HEK293 (cell line): ENCODE measurements at regions not wholly inside any gene's neighbourhood (a gene's known extent, or its start where the extent isn't known, plus 50 kb on each side); places are given as distances from the start of the nearest gene placed in this dataset.

Experiments used
- CTCF ChIA-PET: fragments of 350-600 bp; formaldehyde crosslinking; extraction: SDS; loops from one replicate; lab custom pipeline; 2021; ENCODE audit warnings: antibody characterized with exemption; lab: Yijun Ruan, JAX
- POLR2A ChIA-PET: fragments of 300-600 bp; formaldehyde crosslinking; extraction: SDS; loops from one replicate; lab custom pipeline; 2020; ENCODE audit warnings: antibody characterized with exemption, inconsistent platforms; lab: Yijun Ruan, JAX
- H3K27ac ChIP-seq: fragments of 200-500 bp; sonication (Bioruptor generic); 2 replicates; pipeline ENCODE4 v1.5.1; 2014; ENCODE audit warnings: low read depth, low read length, control low read depth, inconsistent platforms; ENCODE audit errors: extremely low read depth
- H3K36me3 ChIP-seq, 2 experiments: fragments of 200-500 bp in 1 of 2; sonication (Bioruptor generic) in 1 of 2; 1 replicate in 1 of 2; 2 replicates in 1 of 2; pipeline ENCODE4 v1.5.1; 2014 to 2017; ENCODE audit warnings: inconsistent platforms in 2 of 2, low read length in 2 of 2; ENCODE audit not compliant: control insufficient read depth in 2 of 2, insufficient read depth in 1 of 2
- H3K4me1 ChIP-seq: fragments of 200-500 bp; sonication (Bioruptor generic); 2 replicates; pipeline ENCODE4 v1.5.1; 2014; ENCODE audit warnings: mild to moderate bottlenecking, low read length, inconsistent platforms; ENCODE audit not compliant: control insufficient read depth, insufficient read depth
- H3K4me3 ChIP-seq: 2 replicates; pipeline ENCODE4 v1.5.1; 2011; ENCODE audit warnings: low read depth, mild to moderate bottlenecking, control low read depth, low read length, moderate library complexity
- H3K9me3 ChIP-seq: fragments of 200-500 bp; sonication (Bioruptor generic); 2 replicates; pipeline ENCODE4 v1.5.1; 2014; ENCODE audit warnings: low read depth, low read length, inconsistent platforms; ENCODE audit not compliant: control insufficient read depth, insufficient read depth
- MYNN ChIP-seq: fragments of 450-650 bp; formaldehyde crosslinking; IDR thresholded peaks from 2 replicates; pipeline ENCODE4 v1.5.1; 2016; ENCODE audit warnings: missing biosample characterization, missing genetic modification characterization, borderline replicate concordance
- PRDM1 ChIP-seq: fragments of 450-650 bp; formaldehyde crosslinking; IDR thresholded peaks from 2 replicates; pipeline ENCODE4; 2016; ENCODE audit warnings: missing biosample characterization, missing genetic modification characterization
- PRDM6 ChIP-seq: fragments of 450-650 bp; formaldehyde crosslinking; IDR thresholded peaks from 2 replicates; pipeline ENCODE4 v1.5.1; 2017; ENCODE audit warnings: missing biosample characterization, missing genetic modification characterization
- REST ChIP-seq: fragments of 450-650 bp; formaldehyde crosslinking; IDR thresholded peaks from 2 replicates; pipeline ENCODE4 v1.5.1; 2016; ENCODE audit warnings: missing biosample characterization, missing genetic modification characterization
- SCRT1 ChIP-seq: fragments of 450-650 bp; formaldehyde crosslinking; IDR thresholded peaks from 2 replicates; pipeline ENCODE4 v1.5.1; 2016; ENCODE audit warnings: missing biosample characterization, missing genetic modification characterization, borderline replicate concordance
- SCRT2 ChIP-seq: fragments of 450-650 bp; formaldehyde crosslinking; IDR thresholded peaks from 2 replicates; pipeline ENCODE4 v1.5.1; 2016; ENCODE audit warnings: missing biosample characterization, missing genetic modification characterization
- SETDB1 ChIP-seq: IDR thresholded peaks from one replicate; pipeline ENCODE4 v1.6.1; 2017; ENCODE audit warnings: mild to moderate bottlenecking, low read length, moderate library complexity, mixed read lengths; ENCODE audit not compliant: insufficient read length
- ZNF23 ChIP-seq: fragments of 450-650 bp; formaldehyde crosslinking; IDR thresholded peaks from 2 replicates; pipeline ENCODE4 v1.5.1; 2016; ENCODE audit warnings: missing biosample characterization, missing genetic modification characterization, borderline replicate concordance
- ZNF274 ChIP-seq, 2 experiments: fragments of 200-500 bp in 1 of 2; fragments of 450-650 bp in 1 of 2; sonication (Bioruptor generic) in 1 of 2; formaldehyde crosslinking in 1 of 2; IDR thresholded peaks; 2 replicates each; pipeline versions ENCODE4 v1.5.1 to v1.6.1; 2014 to 2016; ENCODE audit warnings: borderline replicate concordance in 1 of 2, inconsistent platforms in 1 of 2, low read length in 1 of 2, missing biosample characterization in 1 of 2, missing genetic modification characterization in 1 of 2
- ZNF513 ChIP-seq: fragments of 450-650 bp; IDR thresholded peaks from 2 replicates; pipeline ENCODE4 v1.5.1; 2018; ENCODE audit warnings: missing biosample characterization, missing genetic modification characterization
- ZNF571 ChIP-seq: fragments of 450-650 bp; formaldehyde crosslinking; IDR thresholded peaks from 2 replicates; pipeline ENCODE4 v1.5.0; 2017; ENCODE audit warnings: missing biosample characterization, missing genetic modification characterization
- ZNF654 ChIP-seq: fragments of 450-650 bp; formaldehyde crosslinking; IDR thresholded peaks from 2 replicates; pipeline ENCODE4 v1.5.1; 2016; ENCODE audit warnings: low read depth, missing biosample characterization, missing genetic modification characterization
- ZNF658 ChIP-seq: fragments of 450-650 bp; formaldehyde crosslinking; IDR thresholded peaks from 2 replicates; pipeline ENCODE4; 2016; ENCODE audit warnings: missing biosample characterization, missing genetic modification characterization
- ZNF664 ChIP-seq: fragments of 450-650 bp; formaldehyde crosslinking; IDR thresholded peaks from 2 replicates; pipeline ENCODE4 v1.5.1; 2016; ENCODE audit warnings: missing biosample characterization, missing genetic modification characterization
- ZNF692 ChIP-seq: fragments of 450-650 bp; formaldehyde crosslinking; IDR thresholded peaks from 2 replicates; pipeline ENCODE4 v1.5.1; 2016; ENCODE audit warnings: missing biosample characterization, missing genetic modification characterization
- ZNF747 ChIP-seq: fragments of 450-650 bp; formaldehyde crosslinking; IDR thresholded peaks from 2 replicates; pipeline ENCODE4 v1.5.1; 2016; ENCODE audit warnings: missing biosample characterization, missing genetic modification characterization

- Histone ChIP-seq H3K4me1 (no peaks in the 10 kb centered on the region), H3K9me3 (no peaks in the 10 kb centered on the region), H3K36me3 (no peaks in the 10 kb centered on the region), H3K27ac (no peak overlapping the region), H3K4me3 (no peak overlapping the region)
- TF ChIP-seq MYNN (tag by site-specific recombination): peak; percentile 52; the same call in 1 of the 2 replicates
- TF ChIP-seq ZNF664 (tag by site-specific recombination): peak; percentile 83
- no peak for TF ChIP-seq ZNF658
- TF ChIP-seq SCRT1 (tag by site-specific recombination): peak; percentile 72
- peak; percentile 54 for TF ChIP-seq PRDM1 (tag by site-specific recombination)
- TF ChIP-seq SCRT2 (tag by site-specific recombination): peak; percentile 79
- no peak for TF ChIP-seq ZNF654 (tag by site-specific recombination)
- CTCF ChIA-PET: interaction anchor here (0.6 kb wide), 1 partner anchor 1087 kb away, joined by 4 read pairs; no protein-coding TSS in a partner anchor
- POLR2A ChIA-PET: no interaction called here
Measured at GRCh38 chr20:51095633-51096521, 73.0 kb upstream of the KCNG1 start.

GRCh38 chr20:51094221-51094620 is 71.3 kb upstream of the KCNG1 start:
- no peaks in the 10 kb centered on the region for H3K4me1 ChIP-seq
- no peak overlapping the region for H3K27ac ChIP-seq
- ChIA-PET POLR2A (no interaction called here), CTCF (no interaction called here)
- no peaks in the 10 kb centered on the region for H3K9me3 ChIP-seq
- no peak overlapping the region for H3K4me3 ChIP-seq
- TF ChIP-seq ZNF571 (tag by site-specific recombination): no peak
- TF ChIP-seq REST (tag by site-specific recombination): peak; percentile 77
- 0 out of 2 replicates have a peak, but pooled peaks have one; percentile 35 for TF ChIP-seq PRDM1 (tag by site-specific recombination)
- no peaks in the 10 kb centered on the region for H3K36me3 ChIP-seq

- no peaks in the 10 kb centered on the region for H3K36me3 ChIP-seq
- H3K4me1 ChIP-seq: no peaks in the 10 kb centered on the region
- no peak overlapping the region for H3K27ac ChIP-seq
- CTCF ChIA-PET: interaction anchor here (0.7 kb wide), 1 partner anchor 68 kb away, joined by 4 read pairs; no protein-coding TSS in a partner anchor
- POLR2A ChIA-PET: interaction anchor here (0.6 kb wide), 1 partner anchor 350 kb away, joined by 5 read pairs; no protein-coding TSS in a partner anchor
- no peak overlapping the region for H3K4me3 ChIP-seq
- no peaks in the 10 kb centered on the region for H3K9me3 ChIP-seq
- TF ChIP-seq ZNF513 (tag by site-specific recombination) (no peak), ZNF23 (no peak), ZNF692 (tag by site-specific recombination) (no peak), PRDM6 (no peak), ZNF274 (IDR thresholded peaks at IDR 0.05; ENCODE audit: low read length) (no peak), ZNF274 (tag by site-specific recombination; IDR thresholded peaks at IDR 0.05; ENCODE audit: borderline replicate concordance) (no peak), ZNF747 (tag by site-specific recombination) (no peak), SETDB1 (no peak)
Measured at GRCh38 chr20:51093240-51093763, 70.4 kb upstream of the KCNG1 start.
